Stimulated activated naive CD8-positive, alpha-beta T cell treated with anti-CD3 and anti-CD28 coated beads, Interleukin-15, amount 100 ng/mL, for 72 hours (primary cell): ENCODE measurements at regions not wholly inside any gene's neighbourhood (a gene's known extent, or its start where the extent isn't known, plus 50 kb on each side); places are given as distances from the start of the nearest gene placed in this dataset.
"Not testable (repeated sequence)": the region's sequence is repeated elsewhere in the genome, so short reads cannot be mapped to it uniquely, and the experiment has no call there.

Experiments
- ATAC-seq: fragments of 150-1000 bp; cut with Tn5 transposase; 2 replicates; pipeline ENCODE4 v1.10.0; 2021; ENCODE audit warnings: mild to moderate bottlenecking, moderate library complexity
- DNase-seq, 2 donors: peaks; one replicate each; pipeline ENCODE4 v3.0.0; 2021 to 2022
- H3K27ac Mint-ChIP-seq, 2 donors: one replicate each; pipeline ENCODE4 v1.8.0; 2022; ENCODE audit warnings: mild to moderate bottlenecking in 2 of 2, mixed read lengths in 2 of 2, moderate library complexity in 2 of 2
- H3K27me3 Mint-ChIP-seq: one replicate; pipeline ENCODE4 v1.8.0; 2022; ENCODE audit warnings: mixed read lengths
- H3K4me1 Mint-ChIP-seq: one replicate; pipeline ENCODE4 v1.8.0; 2022; ENCODE audit warnings: mild to moderate bottlenecking, mixed read lengths
- H3K4me3 Mint-ChIP-seq, 2 donors: one replicate each; pipeline ENCODE4 v1.8.0; 2022; ENCODE audit warnings: mild to moderate bottlenecking in 2 of 2, mixed read lengths in 2 of 2, moderate library complexity in 1 of 2
- H3K9me3 Mint-ChIP-seq, 2 donors: one replicate each; pipeline ENCODE4 v1.8.0; 2022; ENCODE audit warnings: mixed read lengths in 2 of 2

DNA sequence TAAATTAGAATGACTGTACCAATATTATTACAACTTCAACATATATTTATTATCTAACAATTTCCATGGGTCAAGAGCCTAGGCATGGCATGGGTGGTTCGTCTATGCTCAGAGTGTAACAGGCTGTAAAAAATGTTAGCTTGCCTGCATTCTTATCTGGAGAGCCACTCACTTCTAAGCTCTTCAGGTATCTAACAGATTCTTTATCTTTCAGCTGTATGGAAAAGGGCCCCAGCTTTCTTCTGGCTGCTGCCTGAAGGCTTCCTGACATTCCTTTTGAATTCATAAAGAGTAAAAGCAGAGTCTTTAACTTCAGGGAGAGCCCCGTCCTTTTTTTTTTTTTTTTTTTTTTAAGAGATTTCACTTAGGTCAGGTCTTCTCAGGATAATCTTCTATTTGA, 648.8 kb downstream of the NXPH1 start:
- no peak for DNase-seq
- Mint-ChIP-seq H3K9me3 (peaks cover 0 to 11% of the 10 kb centered on the region in 2 donors), H3K27me3 (no peaks in the 10 kb centered on the region), H3K4me3 (no peak overlapping the region), H3K27ac (no peak overlapping the region), H3K4me1 (no peaks in the 10 kb centered on the region)
- ATAC-seq, result no peak

DNA sequence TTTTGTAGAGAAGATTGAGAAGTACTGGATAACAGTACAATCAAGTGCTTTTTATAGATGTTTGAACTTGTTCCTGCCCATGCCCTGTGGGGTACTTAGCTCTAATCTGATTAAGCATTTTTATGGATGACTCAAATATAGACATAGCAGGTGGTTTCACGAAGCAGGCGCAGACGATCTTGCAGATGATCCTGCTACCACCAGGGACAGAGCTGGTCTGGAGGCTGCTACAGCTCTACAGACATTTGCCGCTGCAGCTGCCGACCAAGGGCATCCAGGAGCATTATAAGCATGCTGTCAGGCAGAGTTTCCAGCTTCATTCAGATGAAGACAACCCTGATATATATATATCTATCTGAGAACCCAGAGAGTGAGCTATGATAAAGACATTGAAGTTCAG, 650.4 kb downstream of the NXPH1 start:
- Mint-ChIP-seq H3K9me3 (peaks cover 0 to 11% of the 10 kb centered on the region in 2 donors), H3K27ac (no peak overlapping the region), H3K4me3 (no peak overlapping the region), H3K4me1 (no peaks in the 10 kb centered on the region), H3K27me3 (no peaks in the 10 kb centered on the region)
- DNase-seq (no peak), ATAC-seq (no peak)

DNA sequence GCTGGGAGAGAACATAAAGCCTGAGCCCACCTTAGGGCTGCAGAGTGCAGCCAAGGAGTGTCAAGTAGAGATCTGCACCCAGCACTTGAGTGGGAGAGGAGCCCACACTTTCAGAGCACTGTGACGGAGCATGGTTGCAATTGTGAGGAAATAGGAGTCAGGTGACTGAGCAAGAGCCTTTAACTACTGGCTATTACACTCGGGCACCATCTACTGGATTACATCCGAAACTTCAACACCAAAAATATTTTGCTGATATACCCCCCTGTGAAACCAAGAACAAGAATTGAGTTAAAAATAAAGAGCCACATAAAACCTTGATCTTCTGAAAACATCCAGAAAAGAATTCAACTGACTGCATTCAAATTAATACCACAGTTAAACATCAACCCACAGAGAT, 657.9 kb downstream of the NXPH1 start:
- DNase-seq (no peak), ATAC-seq (no peak)
- H3K27me3 Mint-ChIP-seq, result no peaks in the 10 kb centered on the region
- no peak overlapping the region for H3K27ac Mint-ChIP-seq
- peaks cover 9 to 31% of the 10 kb centered on the region in 2 donors for H3K9me3 Mint-ChIP-seq
- no peak overlapping the region for H3K4me3 Mint-ChIP-seq
- H3K4me1 Mint-ChIP-seq, result no peaks in the 10 kb centered on the region

DNA sequence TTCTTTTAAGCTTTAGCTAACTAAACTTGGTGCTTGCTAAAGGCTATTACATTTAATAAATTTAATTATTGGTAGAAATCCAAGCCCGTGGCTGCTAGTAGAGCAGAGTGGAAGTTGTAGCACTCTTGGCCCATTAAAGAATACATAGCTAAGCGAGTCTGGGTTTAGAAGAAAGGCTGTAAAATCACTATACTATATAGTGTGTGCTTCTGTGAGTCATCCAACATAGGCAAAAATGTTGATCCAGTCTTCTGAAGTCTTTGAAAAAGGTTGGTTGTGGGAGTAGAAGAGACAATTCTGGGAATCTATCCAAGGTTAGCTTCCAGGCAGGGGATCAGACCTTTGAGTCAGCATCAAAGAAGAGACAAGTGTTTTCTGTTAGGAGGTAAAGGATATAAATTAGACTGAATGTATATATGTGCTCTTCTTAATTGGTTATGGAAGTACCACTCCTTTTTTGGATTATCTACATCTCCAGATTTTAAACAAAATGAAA, 664.2 kb downstream of the NXPH1 start:
- Mint-ChIP-seq H3K4me1 (no peaks in the 10 kb centered on the region), H3K9me3 (peaks cover 3 to 16% of the 10 kb centered on the region in 2 donors), H3K27ac (no peak overlapping the region)

DNA sequence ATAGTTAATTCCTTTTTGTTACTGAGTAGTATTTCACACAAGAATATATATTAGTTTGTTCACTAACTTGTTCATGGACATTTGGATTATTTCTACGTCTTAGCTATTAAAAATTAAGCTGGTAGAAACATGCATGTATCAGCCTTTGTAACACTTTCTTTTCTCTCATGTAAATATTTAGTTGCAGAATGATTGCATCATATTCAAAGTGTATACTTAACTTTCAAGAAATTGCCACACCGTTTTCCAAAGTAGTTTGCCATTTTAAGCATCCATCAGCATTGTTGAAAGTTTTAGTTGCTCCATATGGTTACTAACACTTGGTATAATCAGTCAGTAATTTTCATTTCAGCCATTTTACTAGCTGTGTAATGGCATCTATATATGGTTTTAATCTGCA, 666.9 kb downstream of the NXPH1 start:
- no peaks in the 10 kb centered on the region for H3K4me1 Mint-ChIP-seq
- H3K27me3 Mint-ChIP-seq, result no peaks in the 10 kb centered on the region
- DNase-seq (no peak), ATAC-seq (no peak)
- H3K27ac Mint-ChIP-seq, result no peak overlapping the region
- no peak overlapping the region for H3K4me3 Mint-ChIP-seq
- no peaks in the 10 kb centered on the region for H3K9me3 Mint-ChIP-seq

More for the DNA sequence above, 664.2 kb downstream of the NXPH1 start:
- Mint-ChIP-seq H3K27me3 (no peaks in the 10 kb centered on the region), H3K4me3 (no peak overlapping the region)
- DNase-seq (no peak), ATAC-seq (no peak)

DNA sequence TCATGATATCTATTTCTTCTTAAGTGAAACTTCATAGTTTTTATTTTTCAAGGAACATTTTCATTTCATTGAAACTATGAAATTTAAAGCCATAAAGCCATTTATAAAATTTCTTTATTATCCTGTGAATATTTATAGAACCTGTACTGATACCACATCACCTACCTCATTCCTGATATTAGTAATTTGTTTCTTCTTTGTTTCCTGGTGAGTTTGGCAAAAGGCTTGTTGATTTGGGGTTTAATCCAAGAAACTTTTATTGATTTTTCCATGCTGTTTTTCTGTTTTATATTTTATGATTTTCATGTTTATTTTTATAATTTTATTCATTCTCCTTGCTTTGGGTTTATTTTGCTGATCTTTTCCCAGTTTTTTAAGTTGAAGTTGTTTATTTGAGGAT, 669.4 kb downstream of the NXPH1 start:
- H3K27me3 Mint-ChIP-seq, result no peaks in the 10 kb centered on the region
- H3K27ac Mint-ChIP-seq, result no peak overlapping the region
- no peaks in the 10 kb centered on the region for H3K4me1 Mint-ChIP-seq
- no peak overlapping the region for H3K4me3 Mint-ChIP-seq
- DNase-seq (no peak), ATAC-seq (no peak)
- H3K9me3 Mint-ChIP-seq, result peaks cover 0 to 7% of the 10 kb centered on the region in 2 donors

DNA sequence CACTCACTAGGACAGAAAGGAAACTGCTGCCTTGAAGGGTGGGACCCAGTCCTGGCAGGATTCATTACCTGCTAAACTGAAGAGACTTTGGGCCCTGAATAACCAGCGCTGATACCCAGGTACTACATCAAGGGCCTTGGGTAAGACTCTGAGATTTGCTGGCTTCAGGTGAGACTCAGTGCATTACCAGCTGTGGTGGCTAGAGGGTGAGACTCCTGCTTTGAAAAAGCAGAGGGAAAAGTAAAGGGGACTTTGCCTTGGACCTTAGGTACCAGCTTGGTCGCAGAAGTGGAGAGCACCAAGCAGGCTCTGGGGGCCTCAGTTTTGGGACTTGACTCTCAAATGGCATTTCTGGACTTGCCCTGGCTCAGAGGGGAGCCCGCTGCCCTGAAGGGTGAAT, 673.3 kb downstream of the NXPH1 start:
- Mint-ChIP-seq H3K27ac (no peak overlapping the region), H3K4me1 (no peaks in the 10 kb centered on the region), H3K4me3 (no peak overlapping the region), H3K9me3 (peaks cover 12 to 15% of the 10 kb centered on the region in 2 donors), H3K27me3 (no peaks in the 10 kb centered on the region)
- DNase-seq (no peak), ATAC-seq (no peak)

DNA sequence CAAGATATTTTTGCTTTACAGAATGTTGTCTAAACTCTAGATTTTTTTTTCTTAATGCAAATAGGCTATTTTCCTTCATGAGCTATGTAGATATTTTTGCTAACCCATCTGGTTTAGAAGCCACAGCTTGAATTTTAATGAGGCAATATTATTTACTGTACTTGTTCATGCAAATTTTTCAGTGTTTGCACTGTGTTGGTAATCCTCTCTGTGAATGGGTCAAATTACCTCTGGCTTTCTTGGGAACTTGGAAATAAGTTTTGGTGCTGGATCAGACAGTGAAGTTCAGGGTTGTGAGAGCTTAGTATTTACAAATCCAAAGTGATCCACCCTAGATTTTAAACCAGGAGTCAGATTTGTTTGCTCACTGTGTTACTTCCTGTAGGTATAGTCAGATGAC, 686.9 kb downstream of the NXPH1 start:
- Mint-ChIP-seq H3K27me3 (no peaks in the 10 kb centered on the region), H3K27ac (no peak overlapping the region), H3K4me3 (no peak overlapping the region), H3K9me3 (peaks cover 8 to 13% of the 10 kb centered on the region in 2 donors), H3K4me1 (no peaks in the 10 kb centered on the region)
- DNase-seq (no peak), ATAC-seq (no peak)

DNA sequence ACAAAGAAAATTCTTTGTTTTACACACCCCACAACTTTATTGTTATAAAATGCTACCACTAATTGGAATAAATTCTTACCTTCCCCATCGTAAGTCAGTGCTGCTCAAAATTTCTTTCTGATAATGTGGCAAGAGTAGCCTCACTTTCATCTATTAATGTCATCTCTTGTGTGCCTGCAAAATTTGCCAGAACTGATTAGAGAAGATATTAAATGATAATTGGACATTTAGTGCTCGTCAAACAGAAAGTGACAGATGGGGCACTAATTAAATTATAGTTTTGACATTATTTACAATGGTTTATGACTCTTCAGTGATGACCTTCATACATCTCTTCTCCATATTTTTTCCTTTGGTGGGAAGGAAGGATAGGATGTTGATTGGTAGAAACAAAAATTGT, 690.9 kb downstream of the NXPH1 start:
- H3K4me3 Mint-ChIP-seq, result no peak overlapping the region
- DNase-seq (no peak), ATAC-seq (no peak)
- H3K27ac Mint-ChIP-seq, result no peak overlapping the region
- no peaks in the 10 kb centered on the region for H3K27me3 Mint-ChIP-seq
- H3K9me3 Mint-ChIP-seq, result peaks cover 0 to 8% of the 10 kb centered on the region in 2 donors
- H3K4me1 Mint-ChIP-seq, result no peaks in the 10 kb centered on the region

DNA sequence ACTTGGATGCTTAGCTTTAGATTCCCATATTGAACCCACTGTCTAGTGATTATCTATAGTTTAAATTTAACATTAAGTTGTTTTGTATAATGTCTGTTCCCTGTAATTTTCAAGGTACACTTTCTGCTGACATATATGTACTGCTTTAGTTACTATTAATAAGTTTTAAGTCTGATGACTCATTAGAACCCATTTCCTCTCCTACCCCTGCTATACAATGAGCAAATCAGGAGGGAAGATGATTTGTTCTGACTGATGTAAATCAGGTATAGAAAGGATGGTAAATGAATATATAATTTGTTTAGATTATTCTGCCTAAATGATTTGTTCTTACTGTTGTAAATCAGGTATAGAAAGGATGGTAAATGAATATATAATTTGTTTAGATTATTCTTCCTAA, 691.8 kb downstream of the NXPH1 start:
- ATAC-seq (no peak), DNase-seq (no peak)
- H3K4me1 Mint-ChIP-seq, result no peaks in the 10 kb centered on the region
- H3K4me3 Mint-ChIP-seq, result no peak overlapping the region
- H3K27ac Mint-ChIP-seq, result no peak overlapping the region
- H3K9me3 Mint-ChIP-seq, result peaks cover 0 to 8% of the 10 kb centered on the region in 2 donors
- H3K27me3 Mint-ChIP-seq, result no peaks in the 10 kb centered on the region

DNA sequence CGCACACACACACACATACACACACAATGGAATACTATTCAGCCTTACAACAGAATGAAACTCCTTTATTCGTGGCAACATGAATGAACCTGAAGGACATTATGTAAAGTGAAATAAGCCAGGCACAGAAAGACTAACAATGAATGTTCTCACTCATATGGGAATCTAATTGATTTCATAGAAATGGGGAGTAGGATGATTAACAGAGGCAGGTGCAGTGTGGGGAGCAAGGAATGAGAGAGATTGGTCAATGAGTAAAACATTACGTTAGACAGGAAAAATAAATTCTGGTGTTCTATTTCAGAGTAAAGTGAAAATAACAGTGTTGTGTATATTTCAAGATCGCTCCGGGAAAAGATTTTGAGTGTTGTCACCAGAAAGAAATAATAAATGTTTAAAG, 694.5 kb downstream of the NXPH1 start:
- ATAC-seq (no peak), DNase-seq (no peak)
- Mint-ChIP-seq H3K4me3 (no peak overlapping the region), H3K9me3 (peaks cover 5 to 8% of the 10 kb centered on the region in 2 donors), H3K4me1 (no peaks in the 10 kb centered on the region), H3K27me3 (no peaks in the 10 kb centered on the region), H3K27ac (no peak overlapping the region)

DNA sequence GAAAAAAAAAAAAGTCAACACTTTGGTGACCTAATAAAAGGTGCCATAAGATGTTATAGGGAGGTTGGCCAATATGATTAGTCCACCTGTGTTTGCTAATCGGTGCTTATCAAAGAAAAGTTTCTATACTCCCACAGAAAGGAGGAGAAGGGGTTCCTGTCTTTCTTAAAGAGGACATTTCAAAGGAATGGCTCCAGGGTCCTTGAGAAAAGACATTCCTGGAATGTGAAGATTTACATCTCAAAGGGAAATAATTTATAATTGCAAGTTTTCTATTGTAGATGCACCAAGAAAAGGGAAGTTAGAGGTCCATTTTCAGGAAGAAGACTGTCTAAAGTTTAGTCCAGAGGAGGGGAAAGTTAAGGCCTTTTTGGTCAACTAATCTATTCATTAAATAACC, 715.3 kb downstream of the NXPH1 start:
- Mint-ChIP-seq H3K4me3 (no peak overlapping the region), H3K27me3 (no peaks in the 10 kb centered on the region), H3K27ac (no peak overlapping the region), H3K9me3 (peaks cover 4 to 13% of the 10 kb centered on the region in 2 donors), H3K4me1 (no peaks in the 10 kb centered on the region)
- DNase-seq, result no peak
- ATAC-seq, result no peak

DNA sequence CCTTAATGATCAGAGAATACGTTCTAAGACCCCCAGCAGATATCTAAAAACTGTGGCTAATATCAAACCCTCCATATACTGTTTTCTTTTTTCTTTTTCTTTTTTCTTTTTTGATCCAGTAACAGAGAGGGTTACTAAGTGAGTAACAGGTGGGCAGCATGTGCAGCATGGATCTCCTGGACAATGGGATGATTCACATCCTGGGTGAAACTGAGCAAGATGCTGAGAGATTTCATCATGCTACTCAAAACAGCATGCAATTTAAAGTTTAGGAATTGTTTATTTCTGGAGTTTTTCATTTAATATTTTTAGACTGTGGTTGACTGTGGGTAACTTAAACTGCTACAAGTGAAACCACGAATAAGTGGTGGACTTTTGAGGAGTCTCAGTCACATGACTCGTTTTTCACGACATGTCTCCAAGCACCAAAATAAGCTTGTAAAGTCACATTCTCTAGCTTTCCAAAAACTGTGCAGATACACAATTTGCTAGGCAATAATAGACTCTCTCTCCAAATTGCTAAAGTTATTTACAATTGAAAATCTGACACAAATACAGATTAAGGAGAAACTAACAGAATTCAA, 716.2 kb downstream of the NXPH1 start:
- Mint-ChIP-seq H3K4me1 (no peaks in the 10 kb centered on the region), H3K27ac (no peak overlapping the region), H3K27me3 (no peaks in the 10 kb centered on the region), H3K4me3 (no peak overlapping the region), H3K9me3 (peaks cover 4 to 15% of the 10 kb centered on the region in 2 donors)
- ATAC-seq, result no peak
- no peak for DNase-seq

DNA sequence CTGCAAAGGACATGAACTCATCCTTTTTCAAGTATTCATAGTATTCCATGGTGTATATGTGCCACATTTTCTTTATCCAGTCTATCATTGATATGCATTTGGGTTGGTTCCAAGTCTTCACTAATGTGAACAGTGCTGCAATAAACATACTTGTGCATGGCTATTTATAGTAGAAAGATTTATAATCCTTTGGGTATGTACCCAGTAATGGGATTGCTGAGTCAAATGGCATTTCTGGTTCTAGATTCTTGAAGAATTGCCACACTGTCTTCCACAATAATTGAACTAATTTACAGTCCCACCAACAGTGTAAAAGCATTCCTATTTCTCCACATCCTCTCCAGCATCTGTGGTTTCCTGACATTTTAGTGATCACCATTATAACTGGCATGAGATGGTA, 730.3 kb downstream of the NXPH1 start:
- not testable (repeated sequence) for ATAC-seq, H3K9me3 Mint-ChIP-seq, H3K4me1 Mint-ChIP-seq, DNase-seq, H3K27me3 Mint-ChIP-seq, H3K27ac Mint-ChIP-seq, H3K4me3 Mint-ChIP-seq

DNA sequence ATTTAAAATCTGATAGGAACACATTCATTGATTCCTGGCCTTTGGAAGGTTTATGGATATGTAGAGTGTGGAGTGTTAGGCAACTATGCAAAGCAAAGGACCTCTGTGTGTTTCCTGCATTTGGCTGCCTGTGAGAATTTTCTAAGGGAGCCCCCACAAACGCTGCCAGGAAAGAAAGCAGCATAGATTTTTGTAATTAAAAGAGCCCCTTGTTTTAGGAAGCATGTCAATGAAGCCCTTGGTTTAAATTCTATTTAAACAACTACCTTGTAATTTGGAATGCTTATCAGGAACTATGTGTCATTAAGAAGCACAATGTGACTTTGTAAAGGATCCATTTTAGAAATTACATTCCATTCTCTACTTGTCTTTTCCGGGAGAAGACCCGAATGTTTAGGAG, 742.5 kb downstream of the NXPH1 start:
- DNase-seq (no peak), ATAC-seq (no peak)
- no peaks in the 10 kb centered on the region for H3K4me1 Mint-ChIP-seq
- no peaks in the 10 kb centered on the region for H3K27me3 Mint-ChIP-seq
- H3K27ac Mint-ChIP-seq, result no peak overlapping the region
- H3K9me3 Mint-ChIP-seq, result peaks cover 4 to 27% of the 10 kb centered on the region in 2 donors
- no peak overlapping the region for H3K4me3 Mint-ChIP-seq

DNA sequence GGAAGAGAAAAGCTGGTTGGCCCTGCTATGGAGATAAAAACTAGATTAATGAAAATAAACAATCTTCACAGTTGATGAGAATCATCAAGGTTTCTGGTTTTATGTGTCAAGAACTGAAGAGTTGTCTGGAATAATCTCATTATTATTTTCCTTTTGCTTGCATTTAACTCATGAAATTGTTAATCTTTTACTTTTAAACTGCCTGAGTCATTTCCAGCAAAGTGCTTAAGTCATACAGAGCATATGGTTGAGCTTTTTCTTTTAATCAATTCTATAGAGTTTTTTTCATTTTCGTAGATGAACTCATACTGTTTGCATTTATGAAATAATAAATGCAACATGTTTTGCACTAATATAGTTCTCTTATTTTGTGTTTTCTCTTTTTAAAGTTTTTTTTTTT, 747.9 kb downstream of the NXPH1 start:
- H3K4me1 Mint-ChIP-seq, result no peaks in the 10 kb centered on the region
- H3K27me3 Mint-ChIP-seq, result no peaks in the 10 kb centered on the region
- no peak overlapping the region for H3K27ac Mint-ChIP-seq
- ATAC-seq, result no peak
- no peak for DNase-seq
- H3K9me3 Mint-ChIP-seq, result peaks cover 4 to 15% of the 10 kb centered on the region in 2 donors
- no peak overlapping the region for H3K4me3 Mint-ChIP-seq

DNA sequence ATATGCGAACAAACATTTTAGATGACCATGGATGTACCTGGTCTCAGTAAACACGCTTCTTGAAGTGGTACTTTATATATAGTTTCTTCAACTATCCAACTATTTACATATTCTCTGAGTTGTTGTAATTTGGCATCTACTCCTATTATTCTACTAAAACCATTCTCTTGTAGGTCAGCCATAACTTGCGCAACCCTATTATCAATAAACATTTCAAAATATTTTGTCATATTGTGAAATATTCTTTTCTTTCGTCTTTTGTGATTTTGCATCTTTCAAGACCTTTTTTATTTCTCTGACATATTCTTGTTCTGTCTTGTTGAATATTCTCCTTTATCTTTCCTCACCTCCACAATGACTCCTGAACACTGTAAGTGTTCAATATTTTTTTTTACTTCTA, 753.3 kb downstream of the NXPH1 start:
- H3K27ac Mint-ChIP-seq, result no peak overlapping the region
- DNase-seq (no peak), ATAC-seq (no peak)
- no peak overlapping the region for H3K4me3 Mint-ChIP-seq
- H3K27me3 Mint-ChIP-seq, result no peaks in the 10 kb centered on the region
- H3K9me3 Mint-ChIP-seq, result peaks cover 5 to 6% of the 10 kb centered on the region in 2 donors
- no peaks in the 10 kb centered on the region for H3K4me1 Mint-ChIP-seq
